Activated naive CD4-positive, alpha-beta T cell (primary cell): ENCODE measurements at regions not wholly inside any gene's neighbourhood (a gene's known extent, or its start where the extent isn't known, plus 50 kb on each side); places are given as distances from the start of the nearest gene placed in this dataset.

Source experiments
- DNase-seq, 4 experiments: peaks; one replicate each; lab custom pipeline; 2025; lab: John Stamatoyannopoulos, UW

GRCh38 chr16:89043636-89044417 is 49.8 kb upstream of the ACSF3 start:
- no peak for DNase-seq
